ENCODE measurements at regions not wholly inside any gene's neighbourhood (a gene's known extent, or its start where the extent isn't known, plus 50 kb on each side); places are given as distances from the start of the nearest gene placed in this dataset.

DNA sequence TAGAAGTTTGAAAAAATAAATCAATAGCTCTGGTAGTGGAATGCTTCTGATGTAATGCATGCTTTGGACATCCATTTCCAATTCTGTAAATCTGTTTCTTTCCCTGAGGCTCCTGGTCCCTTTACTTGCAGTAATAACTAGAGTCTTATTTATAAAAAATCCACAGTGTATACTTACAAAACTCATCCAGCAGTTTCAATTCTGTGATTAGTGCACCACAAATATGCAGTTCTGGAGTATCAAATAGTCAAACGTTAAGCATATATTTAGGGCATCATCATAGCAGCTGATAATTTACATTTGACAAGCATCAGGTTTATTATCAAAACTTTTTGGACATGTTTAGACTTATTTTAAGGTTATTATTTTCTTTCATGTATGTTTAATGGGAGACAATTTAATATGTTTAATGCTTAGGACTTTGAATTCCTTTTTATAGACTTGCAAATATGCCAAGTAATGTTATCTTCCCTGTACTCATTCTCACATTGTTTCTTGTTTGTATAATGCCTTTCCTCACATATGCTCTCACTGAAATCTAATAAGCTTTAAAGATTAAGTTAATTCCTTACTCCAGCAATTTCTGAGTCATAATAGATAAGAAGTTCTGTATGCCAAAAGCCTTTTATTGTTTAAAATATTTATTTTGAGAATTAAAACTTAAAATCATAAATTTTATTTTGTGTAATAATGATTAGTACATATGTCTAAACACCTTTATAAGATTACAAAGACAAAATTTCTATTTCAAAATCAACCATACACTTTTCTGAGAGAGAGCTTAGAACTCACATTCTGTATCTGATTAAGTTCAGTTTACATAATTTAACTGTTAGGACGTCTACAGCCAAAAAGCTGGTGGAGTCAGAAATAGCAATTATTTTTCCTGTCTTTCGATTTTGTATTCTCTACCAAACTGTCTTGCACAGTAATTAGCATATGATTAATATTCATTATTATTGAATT lies 341.5 kb upstream of the TMEFF2 start:
- TF ChIP-seq EP300 (IDR thresholded peaks at IDR 0.05; ENCODE audit: borderline replicate concordance) (no peak), CEBPB (IDR thresholded peaks at IDR 0.05) (no peak), ZBTB7A (IDR thresholded peaks at IDR 0.05; ENCODE audit: low read depth) (no peak), RAD21 (IDR thresholded peaks at IDR 0.05; ENCODE audit: low read depth) (no peak), EGR1 (IDR thresholded peaks at IDR 0.05) (no peak), TAF1 (IDR thresholded peaks at IDR 0.05; ENCODE audit: low read depth) (no peak)
- TF ChIP-seq, protein P1, sequence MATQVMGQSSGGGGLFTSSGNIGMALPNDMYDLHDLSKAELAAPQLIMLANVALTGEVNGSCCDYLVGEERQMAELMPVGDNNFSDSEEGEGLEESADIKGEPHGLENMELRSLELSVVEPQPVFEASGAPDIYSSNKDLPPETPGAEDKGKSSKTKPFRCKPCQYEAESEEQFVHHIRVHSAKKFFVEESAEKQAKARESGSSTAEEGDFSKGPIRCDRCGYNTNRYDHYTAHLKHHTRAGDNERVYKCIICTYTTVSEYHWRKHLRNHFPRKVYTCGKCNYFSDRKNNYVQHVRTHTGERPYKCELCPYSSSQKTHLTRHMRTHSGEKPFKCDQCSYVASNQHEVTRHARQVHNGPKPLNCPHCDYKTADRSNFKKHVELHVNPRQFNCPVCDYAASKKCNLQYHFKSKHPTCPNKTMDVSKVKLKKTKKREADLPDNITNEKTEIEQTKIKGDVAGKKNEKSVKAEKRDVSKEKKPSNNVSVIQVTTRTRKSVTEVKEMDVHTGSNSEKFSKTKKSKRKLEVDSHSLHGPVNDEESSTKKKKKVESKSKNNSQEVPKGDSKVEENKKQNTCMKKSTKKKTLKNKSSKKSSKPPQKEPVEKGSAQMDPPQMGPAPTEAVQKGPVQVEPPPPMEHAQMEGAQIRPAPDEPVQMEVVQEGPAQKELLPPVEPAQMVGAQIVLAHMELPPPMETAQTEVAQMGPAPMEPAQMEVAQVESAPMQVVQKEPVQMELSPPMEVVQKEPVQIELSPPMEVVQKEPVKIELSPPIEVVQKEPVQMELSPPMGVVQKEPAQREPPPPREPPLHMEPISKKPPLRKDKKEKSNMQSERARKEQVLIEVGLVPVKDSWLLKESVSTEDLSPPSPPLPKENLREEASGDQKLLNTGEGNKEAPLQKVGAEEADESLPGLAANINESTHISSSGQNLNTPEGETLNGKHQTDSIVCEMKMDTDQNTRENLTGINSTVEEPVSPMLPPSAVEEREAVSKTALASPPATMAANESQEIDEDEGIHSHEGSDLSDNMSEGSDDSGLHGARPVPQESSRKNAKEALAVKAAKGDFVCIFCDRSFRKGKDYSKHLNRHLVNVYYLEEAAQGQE (IDR thresholded peaks at IDR 0.05; ENCODE audit: low read depth) = no peak
